GM18499 (cell line): ENCODE measurements at regions not wholly inside any gene's neighbourhood (a gene's known extent, or its start where the extent isn't known, plus 50 kb on each side); places are given as distances from the start of the nearest gene placed in this dataset.

Source experiments
- ATAC-seq: cut with Tn5 transposase; IDR thresholded peaks from one replicate; pipeline ENCODE4 v1.9.1; 2021; ENCODE audit warnings: moderate number of reproducible peaks; ENCODE audit not compliant: insufficient read depth, unreplicated experiment

- ATAC-seq: no peak
These were observed 120.7 kb upstream of the PAPPA start for GRCh38 chr9:116032683-116033440.

DNA sequence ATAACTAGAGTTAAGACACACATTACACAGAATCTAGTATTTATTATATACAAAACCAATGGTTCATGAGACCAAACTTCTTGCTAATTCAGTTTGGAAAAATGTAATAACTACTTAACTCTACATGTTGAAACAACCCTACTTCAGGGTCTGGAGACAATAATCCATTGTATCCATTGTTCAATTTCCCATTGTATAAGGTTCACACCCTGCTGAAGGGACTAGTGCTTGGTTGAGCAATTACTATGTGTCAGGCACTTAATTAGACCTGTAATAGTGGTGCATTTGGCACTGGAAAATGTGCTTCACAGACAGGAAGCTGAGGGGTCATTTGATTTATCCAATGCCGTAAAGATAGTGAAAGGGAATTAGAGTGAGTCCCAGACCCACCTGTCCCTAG lies 114.3 kb upstream of the PAPPA start:
- ATAC-seq: no peak

- no peak for ATAC-seq
These were observed 113.7 kb upstream of the PAPPA start for GRCh38 chr9:116039893-116040292.

DNA sequence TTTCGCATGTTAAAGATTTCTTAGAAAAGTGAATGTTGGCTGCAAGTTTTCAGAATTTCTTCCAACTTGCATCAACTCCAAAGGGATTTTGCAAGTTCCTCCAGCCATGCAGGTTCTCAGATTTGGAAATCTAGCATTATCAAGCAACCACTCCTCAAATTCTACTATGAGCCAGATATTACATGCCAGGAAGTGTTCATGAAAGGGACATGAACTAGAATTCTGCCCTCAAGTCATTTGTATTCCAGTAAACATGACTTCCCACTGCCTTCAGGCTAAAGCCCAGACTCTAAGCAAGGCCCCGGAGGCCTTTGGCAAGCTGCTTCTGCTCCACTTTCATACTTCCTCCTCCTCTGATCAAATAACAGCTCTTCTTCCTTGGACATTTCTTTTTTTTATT lies 111.3 kb upstream of the PAPPA start:
- ATAC-seq: no peak

GRCh38 chr9:116045083-116045482 lies 108.5 kb upstream of the PAPPA start:
- no peak for ATAC-seq

DNA sequence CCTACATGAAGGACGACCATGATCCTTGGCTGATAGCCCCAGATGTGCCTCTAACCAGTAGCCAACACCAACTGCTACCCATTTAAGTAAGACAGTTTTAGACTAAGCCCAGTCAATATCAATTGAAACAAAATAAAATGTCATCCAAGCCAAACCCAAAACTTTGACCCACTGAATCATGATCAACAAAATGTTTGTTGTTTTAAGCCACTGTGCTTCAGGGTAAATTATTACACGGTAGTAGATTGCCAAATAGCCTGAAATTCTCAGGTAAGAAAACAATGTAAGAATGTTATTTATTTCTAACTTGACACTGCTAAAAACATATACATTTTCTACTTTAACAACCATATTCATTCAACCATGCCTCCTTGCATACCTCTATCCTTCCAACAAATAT lies 105.5 kb upstream of the PAPPA start:
- ATAC-seq: no peak

GRCh38 chr9:116049456-116049855 lies 104.1 kb upstream of the PAPPA start:
- no peak for ATAC-seq

GRCh38 chr9:116051528-116051927 lies 102.1 kb upstream of the PAPPA start:
- no peak for ATAC-seq

DNA sequence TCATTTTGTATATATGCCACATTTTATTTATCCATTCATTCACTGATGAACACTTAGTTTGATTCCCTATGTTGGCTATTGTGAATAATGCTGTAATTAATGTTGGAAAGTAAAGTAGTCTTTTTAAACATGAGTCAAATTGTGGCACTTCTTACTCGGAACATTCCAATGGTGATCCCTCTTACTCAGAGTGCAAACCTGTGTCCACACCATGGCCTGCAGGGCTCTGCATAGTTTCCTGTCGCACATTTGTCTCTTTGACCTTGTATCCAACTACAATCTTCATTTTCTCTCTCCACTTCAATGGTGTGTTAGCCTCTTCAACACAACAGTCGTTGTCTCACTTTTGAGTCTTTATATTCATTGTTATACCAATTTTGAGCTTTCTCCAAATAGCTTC lies 98.1 kb upstream of the PAPPA start:
- ATAC-seq: no peak

- ATAC-seq: no peak
These were observed 96.2 kb upstream of the PAPPA start for GRCh38 chr9:116057371-116057770.

DNA sequence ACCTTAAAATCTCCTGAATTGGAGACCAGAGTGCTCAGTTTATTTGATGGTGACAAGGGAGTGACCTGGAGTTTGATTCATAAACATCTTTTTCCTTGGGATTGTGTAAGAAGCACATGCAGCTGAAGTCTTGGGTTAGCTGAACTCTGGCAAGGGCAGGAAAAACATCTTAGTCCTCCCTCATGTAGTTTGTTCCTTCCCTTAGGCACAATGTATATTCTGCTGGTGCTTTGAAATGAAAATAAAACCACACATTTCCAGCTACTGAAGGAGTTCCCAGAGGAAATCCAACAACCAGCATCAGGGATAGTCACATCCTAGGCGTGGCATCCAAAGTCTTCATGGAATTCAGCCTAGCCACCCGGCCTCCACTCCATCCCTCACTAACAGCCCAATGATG lies 95.2 kb upstream of the PAPPA start:
- ATAC-seq: no peak

- no peak for ATAC-seq
These were observed 94.1 kb upstream of the PAPPA start for GRCh38 chr9:116059466-116059865.

DNA sequence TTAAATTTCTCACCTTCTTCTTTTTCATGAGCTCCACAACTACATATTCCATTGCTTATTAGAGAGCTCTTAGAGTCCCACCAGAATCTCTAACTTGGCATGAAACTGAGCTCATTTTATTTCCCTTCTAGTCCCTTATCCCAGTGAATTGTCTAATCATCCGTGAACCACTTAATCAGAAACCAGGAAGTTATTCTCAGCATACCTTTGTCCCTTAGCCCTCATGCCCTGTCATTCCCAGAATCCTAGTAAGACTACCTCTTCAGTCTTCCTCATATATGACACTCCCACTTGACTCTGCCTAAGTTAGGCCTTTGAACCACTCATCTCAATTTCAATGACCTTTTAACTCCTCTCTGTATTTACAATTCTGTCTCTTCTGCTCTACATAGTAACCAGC lies 93.0 kb upstream of the PAPPA start:
- no peak for ATAC-seq

GRCh38 chr9:116061546-116062205 lies 91.9 kb upstream of the PAPPA start:
- ATAC-seq: no peak

- no peak for ATAC-seq
These were observed 91.4 kb upstream of the PAPPA start for GRCh38 chr9:116062206-116062550.

GRCh38 chr9:116064970-116065369 lies 88.6 kb upstream of the PAPPA start:
- ATAC-seq: no peak

GRCh38 chr9:116066221-116066620 lies 87.4 kb upstream of the PAPPA start:
- no peak for ATAC-seq

GRCh38 chr9:116067566-116067965 lies 86.0 kb upstream of the PAPPA start:
- no peak for ATAC-seq

DNA sequence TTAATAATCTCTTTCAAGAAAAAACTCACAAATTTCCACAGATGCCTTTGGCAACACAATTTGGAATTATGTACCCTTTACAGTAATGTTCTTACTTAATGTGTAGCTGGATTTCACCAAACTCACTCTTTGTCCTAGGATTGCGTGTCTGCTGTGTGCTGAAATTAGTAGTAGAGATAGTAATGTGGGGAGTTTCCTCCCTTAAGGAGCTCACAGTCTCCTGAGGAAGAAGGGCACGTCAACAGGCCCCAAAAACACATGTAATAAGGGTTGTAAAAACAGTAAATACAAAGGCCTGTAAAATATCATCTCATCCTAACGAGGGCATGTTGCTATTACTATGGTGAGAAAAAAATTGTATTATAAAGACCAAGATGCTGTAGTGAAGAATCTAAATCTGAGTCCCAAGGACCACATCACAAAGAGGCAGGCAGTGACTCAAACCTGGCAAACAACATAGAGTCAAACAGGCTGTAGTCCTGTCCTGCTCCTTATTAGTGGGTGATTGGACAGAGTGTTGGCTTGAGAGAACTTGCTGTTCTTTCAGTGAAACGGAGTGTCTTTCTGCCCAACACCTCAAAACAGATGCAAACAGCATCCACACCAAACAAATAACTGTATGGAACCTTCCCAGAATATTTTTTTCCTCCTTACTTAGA lies 83.2 kb upstream of the PAPPA start:
- ATAC-seq: no peak

DNA sequence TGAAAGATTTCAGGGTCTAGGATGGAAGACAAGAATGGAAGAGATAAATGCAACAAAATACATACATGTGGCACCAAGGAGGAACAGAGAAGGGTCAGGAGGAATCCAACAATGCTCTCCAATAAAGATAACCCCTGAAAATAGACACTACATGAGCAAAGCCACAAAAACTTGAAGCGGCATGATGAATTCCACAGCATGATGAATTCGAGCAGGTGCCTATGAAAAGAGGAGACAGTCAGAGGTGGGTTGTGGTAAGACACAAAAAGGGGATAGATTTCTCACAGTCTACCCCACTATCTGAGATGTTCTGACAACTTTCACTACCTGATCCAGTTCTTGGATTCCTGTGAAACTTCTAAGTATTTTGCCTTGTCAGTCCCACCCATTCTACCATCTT lies 81.5 kb upstream of the PAPPA start:
- ATAC-seq: no peak

DNA sequence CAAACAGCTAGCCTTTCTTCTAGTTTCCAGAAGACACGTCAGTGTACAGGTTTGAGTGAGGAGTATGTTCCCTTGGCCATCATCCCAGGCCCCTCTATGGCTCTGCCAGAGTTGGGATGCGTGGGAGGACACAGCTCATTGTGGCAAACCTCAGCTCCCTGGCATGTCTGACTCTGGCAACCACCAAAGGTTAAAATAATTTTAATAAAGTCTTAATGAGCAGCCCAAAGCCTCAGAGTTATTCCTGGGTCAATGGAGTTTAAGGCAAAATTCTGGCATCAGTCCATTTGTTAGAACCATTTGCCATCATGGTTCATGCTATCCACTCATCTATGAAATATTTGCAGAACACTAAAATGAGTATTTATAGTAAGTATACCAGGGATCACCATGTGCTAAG lies 79.8 kb upstream of the PAPPA start:
- no peak for ATAC-seq

- ATAC-seq: no peak
These were observed 78.9 kb upstream of the PAPPA start for GRCh38 chr9:116074658-116075057.
